Activated CD8-positive, alpha-beta T cell treated with anti-CD3 and anti-CD28 coated beads for 36 hours (primary cell): ENCODE measurements at regions not wholly inside any gene's neighbourhood (a gene's known extent, or its start where the extent isn't known, plus 50 kb on each side); places are given as distances from the start of the nearest gene placed in this dataset.

Experiments
- ATAC-seq: fragments of 200-7000 bp; cut with Tn5 transposase; one replicate; pipeline ENCODE4 v1.10.0; 2021; ENCODE audit warnings: mild to moderate bottlenecking, moderate library complexity
- CTCF ChIA-PET: fragments of 350-600 bp; sonication (Branson Sonifier 250); formaldehyde crosslinking; loops from one replicate; lab custom pipeline; 2021; ENCODE audit warnings: antibody characterized with exemption; lab: Charles Lee
- POLR2A ChIA-PET: fragments of 350-600 bp; sonication (Branson Sonifier 250); formaldehyde crosslinking; loops from one replicate; lab custom pipeline; 2021; ENCODE audit warnings: antibody characterized with exemption; lab: Charles Lee
- DNase-seq: peaks from one replicate; pipeline ENCODE4 v3.0.0-alpha.2; 2020
- H3K27ac Mint-ChIP-seq: one replicate; pipeline ENCODE4 v1.8.0; 2021; ENCODE audit warnings: mild to moderate bottlenecking, mixed read lengths
- H3K27me3 Mint-ChIP-seq: one replicate; pipeline ENCODE4 v1.8.0; 2021; ENCODE audit warnings: mixed read lengths
- H3K36me3 Mint-ChIP-seq: one replicate; pipeline ENCODE4 v1.8.0; 2021; ENCODE audit warnings: low read depth, mixed read lengths
- H3K4me1 Mint-ChIP-seq: one replicate; pipeline ENCODE4 v1.8.0; 2021; ENCODE audit warnings: low read depth, mixed read lengths
- H3K4me3 Mint-ChIP-seq: one replicate; pipeline ENCODE4 v1.8.0; 2021; ENCODE audit warnings: mild to moderate bottlenecking, moderate library complexity, mixed read lengths
- H3K9me3 Mint-ChIP-seq: one replicate; pipeline ENCODE4 v1.8.0; 2021; ENCODE audit warnings: mixed read lengths
- intact Hi-C: fragments of 100-400 bp; cut with micrococcal nuclease; formaldehyde crosslinking; loops from one replicate; pipeline ENCODE4 v1.10.0; 2022
- TF ChIP-seq, protein P1 (sequence below): fragments of 200-600 bp; IDR thresholded peaks from one replicate; pipeline ENCODE4 v1.8.0; 2022; ENCODE audit warnings: antibody characterized with exemption, mild to moderate bottlenecking

DNA sequence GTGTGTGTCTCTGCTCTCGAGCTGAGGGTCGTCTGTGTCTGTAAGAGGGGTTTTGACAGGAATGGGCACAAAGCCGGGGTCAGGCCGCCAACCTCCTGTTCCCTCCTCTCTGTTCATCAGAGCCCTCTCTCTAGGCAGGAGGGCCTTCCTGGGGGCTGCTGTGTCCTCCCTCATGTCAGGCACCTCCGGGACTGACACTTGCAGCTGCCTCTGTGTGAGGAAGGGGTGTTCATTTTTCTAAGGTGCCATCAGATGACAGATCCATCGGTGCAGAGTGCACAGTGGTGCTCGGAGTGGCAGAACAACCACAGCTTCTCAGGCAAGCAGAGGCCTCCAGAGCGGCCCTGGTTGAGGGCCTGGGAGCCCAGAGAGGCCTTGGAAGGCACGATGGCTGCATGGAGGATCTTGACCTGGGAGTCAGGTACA, 265.4 kb upstream of the B3GAT1 start:
- intact Hi-C loops: no loop called here

GRCh38 chr11:134676516-134677287, 264.7 kb upstream of the B3GAT1 start:
- H3K27ac Mint-ChIP-seq: no peak overlapping the region

More for the DNA sequence above, 265.4 kb upstream of the B3GAT1 start:
- TF ChIP-seq, protein P1, sequence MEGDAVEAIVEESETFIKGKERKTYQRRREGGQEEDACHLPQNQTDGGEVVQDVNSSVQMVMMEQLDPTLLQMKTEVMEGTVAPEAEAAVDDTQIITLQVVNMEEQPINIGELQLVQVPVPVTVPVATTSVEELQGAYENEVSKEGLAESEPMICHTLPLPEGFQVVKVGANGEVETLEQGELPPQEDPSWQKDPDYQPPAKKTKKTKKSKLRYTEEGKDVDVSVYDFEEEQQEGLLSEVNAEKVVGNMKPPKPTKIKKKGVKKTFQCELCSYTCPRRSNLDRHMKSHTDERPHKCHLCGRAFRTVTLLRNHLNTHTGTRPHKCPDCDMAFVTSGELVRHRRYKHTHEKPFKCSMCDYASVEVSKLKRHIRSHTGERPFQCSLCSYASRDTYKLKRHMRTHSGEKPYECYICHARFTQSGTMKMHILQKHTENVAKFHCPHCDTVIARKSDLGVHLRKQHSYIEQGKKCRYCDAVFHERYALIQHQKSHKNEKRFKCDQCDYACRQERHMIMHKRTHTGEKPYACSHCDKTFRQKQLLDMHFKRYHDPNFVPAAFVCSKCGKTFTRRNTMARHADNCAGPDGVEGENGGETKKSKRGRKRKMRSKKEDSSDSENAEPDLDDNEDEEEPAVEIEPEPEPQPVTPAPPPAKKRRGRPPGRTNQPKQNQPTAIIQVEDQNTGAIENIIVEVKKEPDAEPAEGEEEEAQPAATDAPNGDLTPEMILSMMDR: no peak
- Mint-ChIP-seq H3K27ac (no peak overlapping the region), H3K4me3 (no peak overlapping the region), H3K36me3 (no peaks in the 10 kb centered on the region), H3K9me3 (no peaks in the 10 kb centered on the region), H3K27me3 (peaks cover 6% of the 10 kb centered on the region), H3K4me1 (no peaks in the 10 kb centered on the region)
- POLR2A ChIA-PET: no interaction called here
- ATAC-seq (no peak), DNase-seq (no peak)
- CTCF ChIA-PET: no interaction called here

GRCh38 chr11:134675983-134676382, 263.9 kb upstream of the B3GAT1 start:
- intact Hi-C loops: no loop called here
- POLR2A ChIA-PET: no interaction called here
- no peak overlapping the region for H3K4me3 Mint-ChIP-seq
- TF ChIP-seq, protein P1: no peak
- CTCF ChIA-PET: interaction anchor here (1.1 kb wide), 1 partner anchor 91 kb away, joined by 3 read pairs; no protein-coding TSS in a partner anchor
- DNase-seq: no peak
- H3K4me1 Mint-ChIP-seq: no peaks in the 10 kb centered on the region
- ATAC-seq: no peak
- peaks cover 2% of the 10 kb centered on the region for H3K27me3 Mint-ChIP-seq
- no peaks in the 10 kb centered on the region for H3K9me3 Mint-ChIP-seq
- H3K27ac Mint-ChIP-seq: no peak overlapping the region
- H3K36me3 Mint-ChIP-seq: no peaks in the 10 kb centered on the region

More at GRCh38 chr11:134676516-134677287, 264.7 kb upstream of the B3GAT1 start:
- DNase-seq (no peak), ATAC-seq (no peak)
- intact Hi-C loops: no loop called here
- Mint-ChIP-seq H3K4me1 (no peaks in the 10 kb centered on the region), H3K9me3 (no peaks in the 10 kb centered on the region), H3K27me3 (peaks cover 5% of the 10 kb centered on the region), H3K36me3 (no peaks in the 10 kb centered on the region), H3K4me3 (no peak overlapping the region)
- POLR2A ChIA-PET: no interaction called here
- TF ChIP-seq, protein P1: no peak
- CTCF ChIA-PET: no interaction called here

DNA sequence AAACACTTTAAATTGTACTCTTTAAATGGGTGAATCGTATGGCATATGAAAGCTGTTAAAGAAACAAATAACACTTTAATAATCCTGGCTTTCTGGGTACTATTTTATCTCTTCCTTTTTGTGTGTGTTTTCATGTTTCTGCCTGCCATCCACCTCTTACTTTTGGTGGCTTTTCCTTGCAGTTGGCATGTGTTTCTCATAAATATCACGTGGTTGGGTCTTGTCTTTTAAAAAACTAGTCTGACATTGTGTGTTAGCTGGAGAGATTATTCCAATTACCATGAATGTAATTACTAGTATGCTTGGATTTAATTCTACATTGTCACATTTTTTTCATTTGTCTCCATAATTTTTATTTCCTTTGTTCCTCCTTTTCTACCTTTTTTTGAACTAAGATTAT, 262.9 kb upstream of the B3GAT1 start:
- ChIA-PET POLR2A (no interaction called here), CTCF (interaction anchor here (1.1 kb wide), 1 partner anchor 92 kb away, joined by 3 read pairs; no protein-coding TSS in a partner anchor)
- H3K9me3 Mint-ChIP-seq: no peaks in the 10 kb centered on the region
- intact Hi-C loops: no loop called here
- peaks cover 7% of the 10 kb centered on the region for H3K27me3 Mint-ChIP-seq
- TF ChIP-seq, protein P1: no peak
- H3K27ac Mint-ChIP-seq: no peak overlapping the region
- H3K36me3 Mint-ChIP-seq: no peaks in the 10 kb centered on the region
- ATAC-seq (no peak), DNase-seq (no peak)
- no peak overlapping the region for H3K4me3 Mint-ChIP-seq
- no peaks in the 10 kb centered on the region for H3K4me1 Mint-ChIP-seq

GRCh38 chr11:134670961-134671370, 258.9 kb upstream of the B3GAT1 start:
- Mint-ChIP-seq H3K27ac (no peak overlapping the region), H3K9me3 (no peaks in the 10 kb centered on the region), H3K4me1 (no peaks in the 10 kb centered on the region), H3K36me3 (no peaks in the 10 kb centered on the region), H3K4me3 (no peak overlapping the region), H3K27me3 (peaks cover 13% of the 10 kb centered on the region)
- ATAC-seq: no peak
- TF ChIP-seq, protein P1: no peak
- no peak for DNase-seq
- CTCF ChIA-PET: no interaction called here
- POLR2A ChIA-PET: no interaction called here
- intact Hi-C loops: no loop called here
